OCI-LY1 (cell line): ENCODE measurements at regions not wholly inside any gene's neighbourhood (a gene's known extent, or its start where the extent isn't known, plus 50 kb on each side); places are given as distances from the start of the nearest gene placed in this dataset.

Experiments used
- H2AFZ ChIP-seq: fragments of 200-600 bp; sonication (generic), shearing (Covaris generic); 2 replicates; pipeline ENCODE4 v1.6.0; 2014; ENCODE audit warnings: antibody characterized with exemption, mild to moderate bottlenecking, low read length
- H3F3A ChIP-seq: fragments of 200-600 bp; sonication (generic), shearing (Covaris generic); 2 replicates; pipeline ENCODE4 v1.6.0; 2014; ENCODE audit warnings: mild to moderate bottlenecking, antibody characterized with exemption, low read length, moderate library complexity; ENCODE audit not compliant: insufficient read depth
- H3K27ac ChIP-seq: fragments of 200-600 bp; sonication (generic); 2 replicates; pipeline ENCODE4 v1.5.1; 2014; ENCODE audit warnings: low read length, mixed run types, mild to moderate bottlenecking, low read depth; ENCODE audit not compliant: poor library complexity, severe bottlenecking
- H3K27me3 ChIP-seq: fragments of 200-600 bp; sonication (generic); 2 replicates; pipeline ENCODE4 v1.6.0; 2014; ENCODE audit warnings: antibody characterized with exemption, mild to moderate bottlenecking, low read length, moderate library complexity; ENCODE audit not compliant: insufficient read depth
- H3K36me3 ChIP-seq: fragments of 200-600 bp; sonication (generic); 2 replicates; pipeline ENCODE4 v1.6.1; 2014; ENCODE audit warnings: mild to moderate bottlenecking, antibody characterized with exemption, low read length, moderate library complexity, mixed read lengths; ENCODE audit not compliant: insufficient read depth
- H3K4me1 ChIP-seq: fragments of 200-600 bp; sonication (generic); 2 replicates; pipeline ENCODE4 v1.5.1; 2014; ENCODE audit warnings: mild to moderate bottlenecking, low read length, moderate library complexity; ENCODE audit not compliant: insufficient read depth, severe bottlenecking
- H3K4me2 ChIP-seq: fragments of 200-600 bp; sonication (generic), shearing (Covaris generic); 2 replicates; pipeline ENCODE4 v1.6.1; 2014; ENCODE audit warnings: low read length
- H3K4me3 ChIP-seq: fragments of 200-600 bp; sonication (generic); 2 replicates; pipeline ENCODE4 v1.5.1; 2014; ENCODE audit warnings: low read length, low read depth, mild to moderate bottlenecking, mixed read lengths; ENCODE audit not compliant: poor library complexity, severe bottlenecking
- H3K79me2 ChIP-seq: fragments of 200-600 bp; shearing (Covaris generic); 2 replicates; pipeline ENCODE4 v1.6.1; 2016; ENCODE audit warnings: mixed run types, low read length, mixed read lengths; ENCODE audit not compliant: insufficient read depth
- H3K9ac ChIP-seq: fragments of 200-600 bp; sonication (generic), shearing (Covaris generic); 2 replicates; pipeline ENCODE4 v1.6.1; 2014; ENCODE audit warnings: mild to moderate bottlenecking, low read length, mixed read lengths
- H3K9me2 ChIP-seq: fragments of 200-600 bp; sonication (generic), shearing (Covaris generic); 2 replicates; pipeline ENCODE4 v1.6.1; 2014; ENCODE audit warnings: low read depth, mild to moderate bottlenecking, low read length, mixed read lengths
- H3K9me3 ChIP-seq: fragments of 200-600 bp; shearing (Covaris generic); 2 replicates; pipeline ENCODE4 v1.6.1; 2014; ENCODE audit warnings: low read length, mixed read lengths
- H4K20me1 ChIP-seq: fragments of 200-600 bp; sonication (generic), shearing (Covaris generic); 2 replicates; pipeline ENCODE4 v1.6.0; 2016; ENCODE audit warnings: mild to moderate bottlenecking, low read length; ENCODE audit not compliant: insufficient read depth
- CTCF ChIP-seq: fragments of 200-600 bp; sonication (generic), shearing (Covaris generic); IDR thresholded peaks from 2 replicates; pipeline ENCODE4 v1.5.1; 2017; ENCODE audit warnings: mild to moderate bottlenecking, antibody characterized with exemption, low read length, moderate library complexity, mixed read lengths
- EZH2 ChIP-seq: fragments of 200-600 bp; sonication (generic), shearing (Covaris generic); IDR thresholded peaks from 2 replicates; pipeline ENCODE4 v1.8.0; 2017; ENCODE audit warnings: borderline replicate concordance, mixed run types, mild to moderate bottlenecking, antibody characterized with exemption, low read length, moderate library complexity, mixed read lengths

- Histone ChIP-seq H3K4me3 (no peak overlapping the region), H3K9me3 (no peaks in the 10 kb centered on the region), H3K36me3 (no peaks in the 10 kb centered on the region), H4K20me1 (no peaks in the 10 kb centered on the region), H3K4me2 (no peak overlapping the region), H2AFZ (no peak overlapping the region), H3K9me2 (no peaks in the 10 kb centered on the region), H3K4me1 (no peaks in the 10 kb centered on the region), H3K79me2 (no peaks in the 10 kb centered on the region), H3F3A (no peaks in the 10 kb centered on the region), H3K27me3 (no peaks in the 10 kb centered on the region), H3K27ac (no peak overlapping the region), H3K9ac (no peak overlapping the region)
- TF ChIP-seq EZH2 (no peak), CTCF (no peak)
Observed at GRCh38 chr6:87840324-87840723, 138.3 kb upstream of the AKIRIN2 start.

DNA sequence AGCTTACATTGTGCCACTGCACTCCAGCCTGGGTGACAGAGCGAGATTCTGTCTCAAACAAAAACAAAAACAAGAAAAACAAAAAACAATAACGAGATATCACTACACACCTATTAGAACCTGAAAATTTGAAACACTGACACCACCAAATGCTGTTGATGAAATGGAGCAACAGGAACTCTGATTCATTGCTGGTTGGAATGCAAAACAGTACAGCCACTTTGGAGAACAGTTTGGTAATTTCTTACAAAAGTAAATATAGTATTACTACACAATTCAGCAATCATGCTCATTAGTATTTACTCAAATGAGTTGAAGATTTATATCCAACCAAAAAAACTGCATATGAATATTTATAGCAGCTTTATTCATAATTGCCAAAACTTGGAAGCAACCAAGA lies 135.8 kb upstream of the AKIRIN2 start:
- H3K4me3 ChIP-seq = no peak overlapping the region
- H3K27ac ChIP-seq = no peak overlapping the region
- H4K20me1 ChIP-seq = no peaks in the 10 kb centered on the region
- H3F3A ChIP-seq = no peaks in the 10 kb centered on the region
- no peak overlapping the region for H3K4me2 ChIP-seq
- H3K9me3 ChIP-seq = no peaks in the 10 kb centered on the region
- no peaks in the 10 kb centered on the region for H3K36me3 ChIP-seq
- no peaks in the 10 kb centered on the region for H3K4me1 ChIP-seq
- H3K79me2 ChIP-seq = no peaks in the 10 kb centered on the region
- no peak overlapping the region for H3K9ac ChIP-seq
- H3K27me3 ChIP-seq = no peaks in the 10 kb centered on the region
- no peak overlapping the region for H2AFZ ChIP-seq
- TF ChIP-seq CTCF = no peak
- TF ChIP-seq EZH2 = no peak
- no peaks in the 10 kb centered on the region for H3K9me2 ChIP-seq

- TF ChIP-seq CTCF (no peak), EZH2 (no peak)
- H3K36me3 ChIP-seq = no peaks in the 10 kb centered on the region
- no peaks in the 10 kb centered on the region for H3K79me2 ChIP-seq
- H3K9me3 ChIP-seq = no peaks in the 10 kb centered on the region
- no peak overlapping the region for H3K4me2 ChIP-seq
- H2AFZ ChIP-seq = no peak overlapping the region
- H4K20me1 ChIP-seq = no peaks in the 10 kb centered on the region
- H3K4me1 ChIP-seq = peaks cover 4% of the 10 kb centered on the region
- H3K4me3 ChIP-seq = no peak overlapping the region
- no peak overlapping the region for H3K9ac ChIP-seq
- no peaks in the 10 kb centered on the region for H3K9me2 ChIP-seq
- H3K27ac ChIP-seq = no peak overlapping the region
- H3K27me3 ChIP-seq = no peaks in the 10 kb centered on the region
- H3F3A ChIP-seq = no peaks in the 10 kb centered on the region
Observed at GRCh38 chr6:87837444-87837843, 135.4 kb upstream of the AKIRIN2 start.
